Endothelial cell (in vitro differentiated cells): ENCODE measurements at regions not wholly inside any gene's neighbourhood (a gene's known extent, or its start where the extent isn't known, plus 50 kb on each side); places are given as distances from the start of the nearest gene placed in this dataset.
"Not testable (repeated sequence)": the region's sequence is repeated elsewhere in the genome, so short reads cannot be mapped to it uniquely, and the experiment has no call there.

Source experiments
- DNase-seq: peaks from one replicate; pipeline ENCODE4 v3.0.0; 2021; ENCODE audit warnings: low spot score
- H3K27ac Mint-ChIP-seq: one replicate; pipeline ENCODE4 v1.8.0; 2021; ENCODE audit warnings: mixed read lengths, inconsistent platforms; ENCODE audit not compliant: unreplicated experiment
- H3K27me3 Mint-ChIP-seq: one replicate; pipeline ENCODE4 v1.8.0; 2021; ENCODE audit warnings: mild to moderate bottlenecking, moderate library complexity, mixed read lengths, inconsistent platforms; ENCODE audit not compliant: unreplicated experiment
- H3K36me3 Mint-ChIP-seq: one replicate; pipeline ENCODE4 v1.8.0; 2021; ENCODE audit warnings: mild to moderate bottlenecking, low read depth, mixed read lengths, inconsistent platforms; ENCODE audit not compliant: unreplicated experiment
- H3K4me1 Mint-ChIP-seq: one replicate; pipeline ENCODE4 v1.8.0; 2021; ENCODE audit warnings: mild to moderate bottlenecking, mixed read lengths, inconsistent platforms; ENCODE audit not compliant: unreplicated experiment
- H3K4me3 Mint-ChIP-seq: one replicate; pipeline ENCODE4 v1.8.0; 2021; ENCODE audit warnings: mild to moderate bottlenecking, mixed read lengths, inconsistent platforms; ENCODE audit not compliant: unreplicated experiment
- H3K9me3 Mint-ChIP-seq: one replicate; pipeline ENCODE4 v1.8.0; 2021; ENCODE audit warnings: mixed read lengths, inconsistent platforms; ENCODE audit not compliant: unreplicated experiment
- CTCF ChIP-seq: fragments of 200-600 bp; sonication (generic); IDR thresholded peaks from one replicate; pipeline ENCODE4 v1.5.0; 2021; ENCODE audit warnings: antibody characterized with exemption; ENCODE audit not compliant: unreplicated experiment

GRCh38 chr3:35241236-35241635 is 398.1 kb upstream of the ARPP21 start:
- Mint-ChIP-seq H3K4me1 (no peaks in the 10 kb centered on the region), H3K27ac (no peak overlapping the region), H3K36me3 (no peaks in the 10 kb centered on the region), H3K27me3 (no peaks in the 10 kb centered on the region), H3K4me3 (no peak overlapping the region), H3K9me3 (no peaks in the 10 kb centered on the region)
- no peak for TF ChIP-seq CTCF
- no peak for DNase-seq

- no peak overlapping the region for H3K4me3 Mint-ChIP-seq
- no peaks in the 10 kb centered on the region for H3K27me3 Mint-ChIP-seq
- no peak for DNase-seq
- TF ChIP-seq CTCF: no peak
- H3K36me3 Mint-ChIP-seq: no peaks in the 10 kb centered on the region
- H3K4me1 Mint-ChIP-seq: no peaks in the 10 kb centered on the region
- no peak overlapping the region for H3K27ac Mint-ChIP-seq
- no peaks in the 10 kb centered on the region for H3K9me3 Mint-ChIP-seq
Measured at GRCh38 chr3:35254917-35255316, 384.4 kb upstream of the ARPP21 start.

- Mint-ChIP-seq H3K27ac (no peak overlapping the region), H3K27me3 (no peaks in the 10 kb centered on the region), H3K9me3 (no peaks in the 10 kb centered on the region), H3K4me3 (no peak overlapping the region), H3K4me1 (no peaks in the 10 kb centered on the region), H3K36me3 (no peaks in the 10 kb centered on the region)
- no peak for DNase-seq
- no peak for TF ChIP-seq CTCF
Measured at GRCh38 chr3:35257641-35258040, 381.7 kb upstream of the ARPP21 start.

- no peaks in the 10 kb centered on the region for H3K36me3 Mint-ChIP-seq
- no peak for DNase-seq
- H3K4me3 Mint-ChIP-seq: no peak overlapping the region
- TF ChIP-seq CTCF: no peak
- no peaks in the 10 kb centered on the region for H3K4me1 Mint-ChIP-seq
- H3K9me3 Mint-ChIP-seq: no peaks in the 10 kb centered on the region
- H3K27ac Mint-ChIP-seq: no peak overlapping the region
- H3K27me3 Mint-ChIP-seq: no peaks in the 10 kb centered on the region
Measured at GRCh38 chr3:35262406-35262805, 376.9 kb upstream of the ARPP21 start.

GRCh38 chr3:35263477-35263876 is 375.8 kb upstream of the ARPP21 start:
- H3K27me3 Mint-ChIP-seq: no peaks in the 10 kb centered on the region
- H3K4me1 Mint-ChIP-seq: no peaks in the 10 kb centered on the region
- H3K36me3 Mint-ChIP-seq: no peaks in the 10 kb centered on the region
- no peak for DNase-seq
- H3K4me3 Mint-ChIP-seq: no peak overlapping the region
- no peak for TF ChIP-seq CTCF
- H3K9me3 Mint-ChIP-seq: no peaks in the 10 kb centered on the region
- H3K27ac Mint-ChIP-seq: no peak overlapping the region

- not testable (repeated sequence) for H3K4me1 Mint-ChIP-seq, H3K27me3 Mint-ChIP-seq, H3K9me3 Mint-ChIP-seq, DNase-seq, H3K4me3 Mint-ChIP-seq, H3K27ac Mint-ChIP-seq, H3K36me3 Mint-ChIP-seq
Measured at GRCh38 chr3:35266065-35266464, 373.3 kb upstream of the ARPP21 start.
